B cell (primary cell): ENCODE measurements at regions not wholly inside any gene's neighbourhood (a gene's known extent, or its start where the extent isn't known, plus 50 kb on each side); places are given as distances from the start of the nearest gene placed in this dataset.

Experiments
- EZH2 ChIP-seq: IDR thresholded peaks from 2 replicates; pipeline ENCODE4 v1.6.1; 2012; ENCODE audit warnings: borderline replicate concordance, low read depth, mild to moderate bottlenecking, moderate library complexity, low read length; ENCODE audit not compliant: insufficient read depth, poor library complexity, severe bottlenecking
- TF ChIP-seq, protein P1 (sequence below): fragments of 200-600 bp; IDR thresholded peaks from one replicate; pipeline ENCODE4 v1.8.0; 2022; ENCODE audit warnings: antibody characterized with exemption, mild to moderate bottlenecking

DNA sequence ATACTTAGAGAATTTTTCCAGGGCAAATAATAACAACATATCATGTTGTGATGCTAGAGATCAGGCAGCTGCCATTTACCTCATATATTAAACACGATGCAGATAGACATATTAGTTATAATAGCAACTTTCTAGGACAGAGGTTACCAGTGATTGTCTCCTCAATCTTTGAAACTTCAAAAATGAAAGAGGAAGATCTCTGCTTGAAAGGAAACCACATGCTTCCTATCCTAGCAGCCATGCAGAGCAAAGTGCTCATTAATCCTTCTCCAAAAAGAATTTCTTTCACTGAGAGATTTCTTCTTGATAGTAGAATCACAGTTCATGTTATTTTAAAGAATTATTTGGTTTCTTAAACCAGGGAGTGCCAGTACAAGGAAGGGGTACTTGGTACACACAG is 317.2 kb downstream of the CPS1 start:
- TF ChIP-seq, protein P1, sequence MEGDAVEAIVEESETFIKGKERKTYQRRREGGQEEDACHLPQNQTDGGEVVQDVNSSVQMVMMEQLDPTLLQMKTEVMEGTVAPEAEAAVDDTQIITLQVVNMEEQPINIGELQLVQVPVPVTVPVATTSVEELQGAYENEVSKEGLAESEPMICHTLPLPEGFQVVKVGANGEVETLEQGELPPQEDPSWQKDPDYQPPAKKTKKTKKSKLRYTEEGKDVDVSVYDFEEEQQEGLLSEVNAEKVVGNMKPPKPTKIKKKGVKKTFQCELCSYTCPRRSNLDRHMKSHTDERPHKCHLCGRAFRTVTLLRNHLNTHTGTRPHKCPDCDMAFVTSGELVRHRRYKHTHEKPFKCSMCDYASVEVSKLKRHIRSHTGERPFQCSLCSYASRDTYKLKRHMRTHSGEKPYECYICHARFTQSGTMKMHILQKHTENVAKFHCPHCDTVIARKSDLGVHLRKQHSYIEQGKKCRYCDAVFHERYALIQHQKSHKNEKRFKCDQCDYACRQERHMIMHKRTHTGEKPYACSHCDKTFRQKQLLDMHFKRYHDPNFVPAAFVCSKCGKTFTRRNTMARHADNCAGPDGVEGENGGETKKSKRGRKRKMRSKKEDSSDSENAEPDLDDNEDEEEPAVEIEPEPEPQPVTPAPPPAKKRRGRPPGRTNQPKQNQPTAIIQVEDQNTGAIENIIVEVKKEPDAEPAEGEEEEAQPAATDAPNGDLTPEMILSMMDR = no peak
- no peak for TF ChIP-seq EZH2
